Kidney (tissue), 13 donors: ENCODE measurements at regions not wholly inside any gene's neighbourhood (a gene's known extent, or its start where the extent isn't known, plus 50 kb on each side); places are given as distances from the start of the nearest gene placed in this dataset.

Experiments
- DNase-seq, 5 donors: peaks; one replicate each; pipeline ENCODE4 v3.0.0-alpha.2; 2013 to 2020
- FAIRE-seq: peaks from 2 replicates; lab custom pipeline; 2012; peaks lifted over from hg19 to GRCh38; lab: Jason Lieb, UNC
- H3K27ac ChIP-seq, 2 donors: one replicate each; pipeline ENCODE4 v1.7.0; 2013; ENCODE audit warnings: low read depth in 2 of 2, low read length in 2 of 2, inconsistent platforms in 1 of 2
- H3K27me3 ChIP-seq: one replicate; pipeline ENCODE4 v1.7.1; 2013; ENCODE audit warnings: low read length, inconsistent platforms; ENCODE audit not compliant: control insufficient read depth, insufficient read depth
- H3K36me3 ChIP-seq, 3 donors: one replicate each; pipeline versions ENCODE4 v1.7.0 to v1.7.1; 2013; ENCODE audit warnings: low read length in 3 of 3, control low read depth in 1 of 3, inconsistent platforms in 1 of 3; ENCODE audit not compliant: insufficient read depth in 3 of 3, control insufficient read depth in 2 of 3
- H3K4me1 ChIP-seq, 3 donors: one replicate each; pipeline versions ENCODE4 v1.7.0 to v1.7.1; 2013; ENCODE audit warnings: low read length in 3 of 3, inconsistent platforms in 1 of 3, low read depth in 1 of 3; ENCODE audit not compliant: control insufficient read depth in 2 of 3, insufficient read depth in 2 of 3
- H3K4me3 ChIP-seq, 3 donors: one replicate each; pipeline versions ENCODE4 v1.7.0 to v1.8.1; 2013; ENCODE audit warnings: low read length in 3 of 3, control low read depth in 1 of 3, inconsistent platforms in 1 of 3
- H3K9ac ChIP-seq, 3 donors: one replicate each; pipeline versions ENCODE4 v1.7.0 to v1.7.1; 2013; ENCODE audit warnings: low read length in 3 of 3, control low read depth in 1 of 3, inconsistent platforms in 1 of 3
- H3K9me3 ChIP-seq, 3 donors: one replicate each; pipeline versions ENCODE4 v1.7.0 to v1.7.1; 2013; ENCODE audit warnings: low read length in 3 of 3, control low read depth in 1 of 3, inconsistent platforms in 1 of 3; ENCODE audit not compliant: control insufficient read depth in 2 of 3, insufficient read depth in 1 of 3
- CTCF ChIP-seq: IDR thresholded peaks from 3 replicates; pipeline ENCODE4 v1.5.1; 2012; ENCODE audit warnings: mild to moderate bottlenecking, moderate library complexity, borderline replicate concordance; ENCODE audit not compliant: insufficient read depth; ENCODE audit errors: extremely low read depth
- intact Hi-C: fragments of 100-400 bp; cut with DNase I; formaldehyde crosslinking; loops from one replicate; pipeline ENCODE4 v1.11.1; 2022
- donor health status: control.
- donor health status: control.
- donor health status: control.
- donor health status: control.
- donor health status: control.
- donor health status: DM: yes; HTN: yes; CAD: no.
- donor health status: Normal renal cell carcinoma (clear cell type).

DNA sequence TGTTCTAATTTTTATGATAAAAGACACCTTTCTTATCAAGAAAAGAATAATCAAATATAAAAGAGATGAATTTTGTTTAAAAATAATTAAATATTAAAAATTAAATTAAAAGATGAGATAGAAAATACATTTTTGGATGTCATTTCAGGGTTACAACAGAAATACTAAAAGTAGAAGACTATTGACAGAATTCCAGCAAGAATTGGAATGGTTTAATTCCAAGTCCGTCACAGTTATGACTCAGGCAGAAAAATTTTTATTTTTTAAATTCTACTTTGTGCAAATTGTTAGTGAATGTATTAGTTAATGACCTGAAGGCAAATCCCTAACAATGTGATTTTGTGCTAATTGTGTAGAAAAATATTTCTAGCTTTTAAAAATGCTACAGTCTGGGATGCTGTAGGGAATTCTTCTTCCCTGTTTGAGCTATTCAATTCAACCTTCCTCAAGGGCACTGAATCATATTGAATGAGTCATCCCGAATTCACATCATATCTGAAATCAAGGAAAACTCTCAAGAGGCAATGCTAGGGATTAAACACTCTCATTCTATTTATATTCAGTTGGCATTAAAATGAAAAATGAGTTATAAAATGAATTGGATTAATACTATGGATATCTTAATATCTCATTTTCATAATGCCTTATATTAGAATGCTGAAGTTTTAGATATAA, 633.5 kb upstream of the ATXN8OS start:
- H3K27me3 ChIP-seq, result no peaks in the 10 kb centered on the region
- no peak overlapping the region for H3K9ac ChIP-seq
- no peak for TF ChIP-seq CTCF
- H3K4me3 ChIP-seq, result no peak overlapping the region
- H3K36me3 ChIP-seq, result no peaks in the 10 kb centered on the region
- H3K9me3 ChIP-seq, result no peaks in the 10 kb centered on the region
- no peaks in the 10 kb centered on the region for H3K4me1 ChIP-seq
- FAIRE-seq, result no peak
- no peak overlapping the region for H3K27ac ChIP-seq
- no peak for DNase-seq
- intact Hi-C loops, result no loop called here

DNA sequence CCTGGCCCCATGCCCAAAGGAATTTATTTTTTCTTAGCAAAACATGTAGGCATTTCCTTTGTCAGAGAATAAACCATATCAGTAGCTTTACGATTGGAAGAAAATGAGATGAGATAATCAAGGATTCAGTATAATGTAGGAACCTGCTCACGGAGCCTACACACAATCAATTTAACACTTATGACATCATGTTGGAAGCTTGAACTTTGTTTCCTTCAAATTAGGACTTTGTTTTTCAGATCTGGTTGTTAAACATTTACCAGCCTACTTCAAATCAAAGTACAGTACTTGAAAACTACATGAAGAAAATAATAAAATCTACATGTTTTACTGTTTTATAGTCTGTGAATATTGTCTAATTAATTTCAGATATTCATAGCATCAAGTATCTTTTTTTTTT, 639.0 kb upstream of the ATXN8OS start:
- Histone ChIP-seq H3K9me3 (no peaks in the 10 kb centered on the region), H3K4me3 (peak overlapping the region in 1 of 3 donors; percentile 7), H3K36me3 (no peaks in the 10 kb centered on the region), H3K9ac (no peak overlapping the region), H3K27ac (no peak overlapping the region), H3K4me1 (no peaks in the 10 kb centered on the region), H3K27me3 (no peaks in the 10 kb centered on the region)
- DNase-seq (peak in 1 of 5 donors; percentile 1), FAIRE-seq (peak; percentile 71)
- no peak for TF ChIP-seq CTCF
- intact Hi-C loops, result no loop called here

GRCh38 chr13:69461397-69461796, 646.2 kb upstream of the ATXN8OS start:
- intact Hi-C loops, result no loop called here
- Histone ChIP-seq H3K27ac (no peak overlapping the region), H3K4me1 (no peaks in the 10 kb centered on the region), H3K4me3 (no peak overlapping the region), H3K9me3 (no peaks in the 10 kb centered on the region), H3K9ac (no peak overlapping the region), H3K36me3 (no peaks in the 10 kb centered on the region), H3K27me3 (no peaks in the 10 kb centered on the region)
- DNase-seq (no peak), FAIRE-seq (no peak)
- no peak for TF ChIP-seq CTCF

DNA sequence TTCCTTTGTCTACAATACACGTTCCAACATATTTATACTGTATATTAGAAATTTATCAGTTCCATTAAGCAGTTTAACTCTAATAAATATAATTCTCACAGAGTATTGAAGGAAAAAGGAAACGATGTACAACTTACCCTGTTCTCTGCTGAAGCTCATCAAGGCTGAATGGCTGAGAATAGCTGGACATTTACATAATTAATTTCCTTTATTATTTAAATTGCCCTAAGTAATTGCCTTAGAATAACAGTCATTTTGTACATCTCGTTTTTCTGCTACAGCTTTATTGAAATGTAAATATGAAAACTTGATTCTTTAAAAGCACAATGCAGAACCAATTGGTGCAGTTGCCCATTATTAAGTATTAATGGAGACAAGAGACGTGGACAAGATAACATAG, 648.3 kb upstream of the ATXN8OS start:
- Histone ChIP-seq H3K27me3 (no peaks in the 10 kb centered on the region), H3K4me1 (no peaks in the 10 kb centered on the region), H3K9me3 (no peaks in the 10 kb centered on the region), H3K9ac (no peak overlapping the region), H3K27ac (no peak overlapping the region), H3K36me3 (no peaks in the 10 kb centered on the region), H3K4me3 (no peak overlapping the region)
- intact Hi-C loops, result no loop called here
- FAIRE-seq (no peak), DNase-seq (no peak)
- no peak for TF ChIP-seq CTCF
